Activated CD4-positive, alpha-beta T cell treated with anti-CD3 and anti-CD28 coated beads, Interleukin-2, amount 50 U/mL, for 1 hour (primary cell): ENCODE measurements at regions not wholly inside any gene's neighbourhood (a gene's known extent, or its start where the extent isn't known, plus 50 kb on each side); places are given as distances from the start of the nearest gene placed in this dataset.
"Not testable (repeated sequence)": the region's sequence is repeated elsewhere in the genome, so short reads cannot be mapped to it uniquely, and the experiment has no call there.

ENCODE experiments used
- DNase-seq: peaks from one replicate; pipeline ENCODE4 v3.0.0-alpha.2; 2020

- DNase-seq = no peak
Observed at GRCh38 chr22:47884200-47884599, 1121.8 kb downstream of the TBC1D22A start.

- DNase-seq = no peak
Observed at GRCh38 chr22:47883757-47884156, 1121.3 kb downstream of the TBC1D22A start.

DNA sequence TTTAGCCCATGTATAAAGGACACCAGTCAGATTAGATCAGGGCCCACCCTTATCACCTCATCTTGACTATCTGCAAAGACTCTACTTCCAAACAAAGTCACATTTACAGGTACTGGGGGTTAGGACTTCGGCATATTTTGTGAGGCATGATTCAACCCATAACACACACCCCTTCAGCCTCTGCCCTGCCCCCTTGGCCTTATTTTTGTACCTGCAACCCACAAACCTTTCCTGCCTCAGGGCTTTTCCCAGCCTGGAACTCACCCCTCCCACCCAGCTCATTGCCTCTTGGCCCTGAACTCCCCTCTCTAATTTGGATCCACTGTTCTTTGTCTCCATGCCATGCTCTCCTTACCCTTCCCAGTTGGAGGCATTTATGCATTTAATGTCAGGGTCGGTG lies 1116.9 kb downstream of the TBC1D22A start:
- no peak for DNase-seq

DNA sequence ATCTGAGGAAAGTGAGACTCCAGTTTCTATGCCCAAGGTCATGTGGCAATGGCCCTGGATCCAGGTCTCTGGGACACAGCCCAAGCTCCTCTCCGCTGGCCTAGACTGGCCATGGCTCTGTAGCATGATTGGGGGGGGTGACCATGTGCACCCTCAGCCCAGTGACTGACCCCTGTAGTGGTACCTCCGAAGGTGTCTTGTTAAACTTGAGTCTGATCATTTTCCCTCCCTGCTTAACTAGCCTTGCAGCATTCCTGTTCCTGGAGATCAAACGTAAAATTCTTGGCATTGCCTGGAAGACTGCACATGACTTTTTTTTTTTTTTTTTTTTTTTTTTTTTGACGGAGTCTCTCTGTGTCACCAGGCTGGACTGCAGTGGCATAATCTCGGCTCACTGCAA lies 1116.0 kb downstream of the TBC1D22A start:
- DNase-seq = no peak

GRCh38 chr22:47872761-47873535 lies 1110.5 kb downstream of the TBC1D22A start:
- no peak for DNase-seq

DNA sequence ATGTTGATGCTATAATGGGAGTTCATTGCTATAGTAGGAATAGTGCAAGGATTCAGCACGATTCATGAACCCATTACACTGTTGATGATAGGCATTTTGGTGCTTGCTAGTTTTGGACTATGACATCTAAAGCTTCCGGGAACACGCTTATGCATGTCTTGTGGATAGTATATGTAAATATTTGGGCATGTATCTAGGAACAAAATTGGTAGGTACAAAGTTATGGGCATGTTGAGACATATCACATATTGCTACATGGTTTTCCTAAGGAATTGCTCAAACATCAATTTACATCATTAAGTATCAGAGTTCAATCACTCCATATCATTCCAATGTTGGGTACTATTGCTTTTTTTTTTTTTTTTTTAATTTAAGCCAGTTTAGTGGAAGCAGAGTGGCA lies 1103.2 kb downstream of the TBC1D22A start:
- no peak for DNase-seq

- no peak for DNase-seq
Observed at GRCh38 chr22:47862394-47862793, 1099.9 kb downstream of the TBC1D22A start.

GRCh38 chr22:47860907-47861306 lies 1098.5 kb downstream of the TBC1D22A start:
- DNase-seq = not testable (repeated sequence)

- DNase-seq = no peak
Observed at GRCh38 chr22:47859881-47860525, 1097.6 kb downstream of the TBC1D22A start.

- DNase-seq = no peak
Observed at GRCh38 chr22:47858773-47859306, 1096.4 kb downstream of the TBC1D22A start.

- DNase-seq = no peak
Observed at GRCh38 chr22:47854680-47855079, 1092.2 kb downstream of the TBC1D22A start.

GRCh38 chr22:47854251-47854650 lies 1091.8 kb downstream of the TBC1D22A start:
- DNase-seq = no peak

- no peak for DNase-seq
Observed at GRCh38 chr22:47853750-47854149, 1091.3 kb downstream of the TBC1D22A start.

GRCh38 chr22:47851586-47851985 lies 1089.1 kb downstream of the TBC1D22A start:
- DNase-seq = no peak

GRCh38 chr22:47850644-47851151 lies 1088.2 kb downstream of the TBC1D22A start:
- no peak for DNase-seq

DNA sequence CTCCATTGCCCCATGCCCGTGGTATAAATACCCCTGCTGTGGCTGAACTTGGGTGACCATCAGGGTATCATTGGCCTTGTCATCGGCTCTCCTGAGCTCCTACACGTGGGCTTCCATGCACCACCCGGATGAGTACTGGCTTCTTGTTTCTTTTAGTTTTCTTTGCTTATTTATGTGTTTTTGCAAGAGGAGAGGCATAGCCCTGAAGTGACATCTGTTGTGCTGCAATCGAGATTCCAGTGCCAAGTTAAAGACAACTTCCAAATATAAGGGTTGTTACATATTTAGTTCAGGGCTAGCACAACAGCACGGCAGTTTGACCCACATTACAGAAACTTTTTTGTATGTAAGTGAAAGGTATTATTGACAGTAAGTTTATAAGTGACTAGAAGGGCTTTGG lies 1087.1 kb downstream of the TBC1D22A start:
- DNase-seq = no peak

DNA sequence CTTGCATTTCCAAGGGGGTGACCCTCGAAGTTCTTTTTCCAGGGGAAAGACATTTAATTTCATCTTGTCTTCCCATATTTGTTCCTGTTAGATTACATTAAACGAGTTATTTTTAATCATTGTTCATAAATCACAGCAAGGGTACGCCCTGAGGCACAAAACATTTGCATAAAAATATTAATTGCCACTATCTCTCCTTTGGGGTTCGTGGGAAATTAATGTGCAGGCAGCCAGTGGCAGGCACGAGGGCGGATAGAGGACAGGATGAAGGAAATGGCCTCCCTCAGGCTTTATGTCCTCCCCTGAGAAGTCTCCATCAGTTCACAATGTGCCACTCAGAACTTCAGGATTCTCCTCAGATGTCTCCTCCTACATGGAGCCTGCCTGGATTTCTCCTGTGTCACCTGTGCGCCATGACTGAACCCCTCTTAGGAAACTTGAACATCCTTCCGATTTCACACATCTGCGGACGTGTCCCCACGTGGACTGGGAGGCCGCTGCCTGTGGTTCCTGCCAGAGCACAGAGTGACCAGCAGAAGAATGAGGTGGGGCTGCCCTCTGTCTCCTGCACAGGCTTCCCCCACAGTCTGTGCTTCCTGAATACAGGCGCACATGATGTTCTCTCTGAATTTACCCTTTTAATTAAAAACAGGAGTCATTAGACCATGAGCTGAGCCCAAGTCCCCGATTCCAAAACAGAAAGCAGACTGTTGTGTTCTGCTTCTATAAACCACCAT lies 1085.9 kb downstream of the TBC1D22A start:
- DNase-seq = no peak

- DNase-seq = no peak
Observed at GRCh38 chr22:47847131-47847890, 1084.9 kb downstream of the TBC1D22A start.

DNA sequence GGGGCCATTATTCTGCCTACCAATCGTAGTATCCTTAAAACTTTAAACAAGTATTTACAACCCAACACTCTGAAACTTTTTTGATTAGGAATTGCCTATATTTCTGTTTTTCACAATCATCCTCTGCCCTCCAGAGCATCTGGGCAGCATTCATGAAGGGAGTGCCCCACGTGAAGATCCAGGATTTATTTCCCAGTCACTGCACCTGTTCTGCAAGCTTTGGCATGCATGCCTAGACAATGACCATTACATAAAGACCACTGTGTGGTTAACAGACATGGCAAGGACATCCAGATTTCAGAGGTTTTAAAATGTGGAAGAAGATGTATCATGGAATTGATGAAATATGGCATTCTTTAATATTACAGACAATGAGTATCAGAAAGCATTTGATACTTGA lies 1083.8 kb downstream of the TBC1D22A start:
- DNase-seq = no peak

- no peak for DNase-seq
Observed at GRCh38 chr22:47842119-47842518, 1079.7 kb downstream of the TBC1D22A start.

DNA sequence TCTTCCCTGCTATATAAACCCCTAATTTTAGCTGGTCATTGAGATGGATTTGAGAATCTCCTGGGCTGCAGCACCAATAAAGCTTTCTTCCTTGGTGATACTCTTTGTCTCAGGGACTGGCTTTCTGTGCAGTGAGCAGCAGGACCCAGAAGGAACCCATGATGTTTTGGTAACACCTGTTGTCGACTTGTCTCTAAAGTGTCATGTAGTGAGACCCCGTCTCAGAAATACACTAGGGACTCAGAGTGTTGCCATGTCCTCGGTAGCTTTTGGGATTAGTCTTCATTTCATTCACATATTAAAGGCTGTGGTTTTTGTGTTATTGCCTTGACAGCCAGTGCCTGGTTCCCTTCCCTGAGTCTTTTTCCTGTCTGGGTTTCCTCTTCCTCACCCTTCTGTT lies 1078.7 kb downstream of the TBC1D22A start:
- DNase-seq = no peak

DNA sequence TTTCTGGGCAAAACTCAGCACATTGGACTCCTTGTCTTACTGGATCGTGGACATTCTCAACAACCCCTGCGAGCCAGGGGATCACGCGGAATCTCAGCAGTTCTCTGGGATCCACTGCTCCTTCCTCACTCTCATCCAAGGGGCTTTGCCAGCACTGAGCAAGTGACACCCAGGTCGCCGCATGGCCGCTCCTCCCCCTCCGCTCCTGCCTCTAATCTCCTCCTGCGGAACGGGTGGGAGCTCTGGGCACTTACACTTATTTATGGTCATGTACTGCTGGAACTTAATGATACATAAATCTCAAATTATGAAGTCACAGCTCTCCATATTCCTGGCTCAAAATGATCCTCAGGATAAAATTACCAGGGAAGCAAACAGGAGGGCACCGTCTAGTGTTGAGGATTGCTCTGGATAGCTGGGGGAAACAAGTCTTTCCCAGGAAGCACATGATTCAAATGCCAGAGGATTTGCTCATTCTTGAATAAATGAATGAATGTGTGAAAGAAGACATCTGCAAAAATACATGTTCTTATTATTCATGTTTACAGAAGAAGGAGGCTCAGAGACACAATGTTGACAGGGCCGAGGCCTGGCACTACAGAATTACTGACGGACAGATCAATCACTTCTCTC lies 1077.3 kb downstream of the TBC1D22A start:
- no peak for DNase-seq
